ENCODE measurements at regions not wholly inside any gene's neighbourhood (a gene's known extent, or its start where the extent isn't known, plus 50 kb on each side); places are given as distances from the start of the nearest gene placed in this dataset.

DNA sequence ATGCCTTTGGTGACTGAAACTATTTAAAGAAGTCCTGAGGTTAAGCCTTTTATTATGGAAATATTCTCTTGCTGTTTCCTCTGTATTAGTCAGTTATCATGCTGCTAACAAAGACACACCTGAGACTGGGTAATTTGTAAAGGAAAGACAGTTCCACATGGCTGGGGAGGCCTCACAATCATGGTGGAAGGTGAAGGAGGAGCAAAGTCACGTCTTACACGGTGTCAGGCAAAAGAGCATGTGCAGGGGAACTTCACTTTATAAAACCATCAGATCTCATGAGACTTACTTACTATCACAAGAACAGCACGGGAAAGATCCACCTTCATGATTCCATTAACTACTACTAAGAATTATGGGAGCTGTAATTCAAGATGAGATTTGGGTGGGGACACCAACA, 121.2 kb upstream of the GPR26 start:
- no peak for TF ChIP-seq POLR2AphosphoS5 (IDR thresholded peaks at IDR 0.05)
- no peak for TF ChIP-seq POLR2A (IDR thresholded peaks at IDR 0.05)
- TF ChIP-seq, protein P1, sequence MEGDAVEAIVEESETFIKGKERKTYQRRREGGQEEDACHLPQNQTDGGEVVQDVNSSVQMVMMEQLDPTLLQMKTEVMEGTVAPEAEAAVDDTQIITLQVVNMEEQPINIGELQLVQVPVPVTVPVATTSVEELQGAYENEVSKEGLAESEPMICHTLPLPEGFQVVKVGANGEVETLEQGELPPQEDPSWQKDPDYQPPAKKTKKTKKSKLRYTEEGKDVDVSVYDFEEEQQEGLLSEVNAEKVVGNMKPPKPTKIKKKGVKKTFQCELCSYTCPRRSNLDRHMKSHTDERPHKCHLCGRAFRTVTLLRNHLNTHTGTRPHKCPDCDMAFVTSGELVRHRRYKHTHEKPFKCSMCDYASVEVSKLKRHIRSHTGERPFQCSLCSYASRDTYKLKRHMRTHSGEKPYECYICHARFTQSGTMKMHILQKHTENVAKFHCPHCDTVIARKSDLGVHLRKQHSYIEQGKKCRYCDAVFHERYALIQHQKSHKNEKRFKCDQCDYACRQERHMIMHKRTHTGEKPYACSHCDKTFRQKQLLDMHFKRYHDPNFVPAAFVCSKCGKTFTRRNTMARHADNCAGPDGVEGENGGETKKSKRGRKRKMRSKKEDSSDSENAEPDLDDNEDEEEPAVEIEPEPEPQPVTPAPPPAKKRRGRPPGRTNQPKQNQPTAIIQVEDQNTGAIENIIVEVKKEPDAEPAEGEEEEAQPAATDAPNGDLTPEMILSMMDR (IDR thresholded peaks at IDR 0.05): no peak
